Lower leg skin (tissue), 3 donors: ENCODE measurements at regions not wholly inside any gene's neighbourhood (a gene's known extent, or its start where the extent isn't known, plus 50 kb on each side); places are given as distances from the start of the nearest gene placed in this dataset.

ENCODE experiments used
- POLR2A ChIP-seq, 2 donors: fragments of 450-650 bp; IDR thresholded peaks; one replicate each; pipeline ENCODE4 v1.6.1; 2016 to 2017; ENCODE audit warnings: antibody characterized with exemption in 2 of 2, mild to moderate bottlenecking in 1 of 2, moderate library complexity in 1 of 2
- TF ChIP-seq, protein P1 (sequence below), 3 donors: fragments of 450-650 bp; IDR thresholded peaks; one replicate each; pipeline ENCODE4 v1.5.1; 2016; ENCODE audit warnings: antibody characterized with exemption in 3 of 3, mild to moderate bottlenecking in 3 of 3, moderate library complexity in 2 of 3

DNA sequence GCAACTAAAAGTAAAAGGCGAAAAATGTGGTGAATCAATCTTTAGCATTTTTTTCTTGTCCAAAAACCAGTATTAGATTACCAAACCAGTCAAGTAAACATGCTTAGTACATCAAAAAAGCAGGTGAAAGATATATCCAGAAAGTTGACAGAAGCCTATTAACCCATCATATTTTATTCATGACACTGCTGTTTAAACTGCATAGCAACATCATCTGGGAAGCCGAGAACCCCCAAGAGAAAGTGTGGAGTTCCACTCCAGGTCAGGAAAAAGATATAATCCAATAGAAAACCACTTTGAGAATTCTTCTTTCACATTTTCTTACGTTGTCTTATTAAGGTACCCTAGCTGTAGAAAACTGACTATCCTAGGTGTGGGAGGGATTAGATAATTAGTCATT is 466.8 kb upstream of the CDH8 start:
- TF ChIP-seq, protein P1, sequence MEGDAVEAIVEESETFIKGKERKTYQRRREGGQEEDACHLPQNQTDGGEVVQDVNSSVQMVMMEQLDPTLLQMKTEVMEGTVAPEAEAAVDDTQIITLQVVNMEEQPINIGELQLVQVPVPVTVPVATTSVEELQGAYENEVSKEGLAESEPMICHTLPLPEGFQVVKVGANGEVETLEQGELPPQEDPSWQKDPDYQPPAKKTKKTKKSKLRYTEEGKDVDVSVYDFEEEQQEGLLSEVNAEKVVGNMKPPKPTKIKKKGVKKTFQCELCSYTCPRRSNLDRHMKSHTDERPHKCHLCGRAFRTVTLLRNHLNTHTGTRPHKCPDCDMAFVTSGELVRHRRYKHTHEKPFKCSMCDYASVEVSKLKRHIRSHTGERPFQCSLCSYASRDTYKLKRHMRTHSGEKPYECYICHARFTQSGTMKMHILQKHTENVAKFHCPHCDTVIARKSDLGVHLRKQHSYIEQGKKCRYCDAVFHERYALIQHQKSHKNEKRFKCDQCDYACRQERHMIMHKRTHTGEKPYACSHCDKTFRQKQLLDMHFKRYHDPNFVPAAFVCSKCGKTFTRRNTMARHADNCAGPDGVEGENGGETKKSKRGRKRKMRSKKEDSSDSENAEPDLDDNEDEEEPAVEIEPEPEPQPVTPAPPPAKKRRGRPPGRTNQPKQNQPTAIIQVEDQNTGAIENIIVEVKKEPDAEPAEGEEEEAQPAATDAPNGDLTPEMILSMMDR (IDR thresholded peaks at IDR 0.05), result no peak
- TF ChIP-seq POLR2A (IDR thresholded peaks at IDR 0.05), result no peak
